K562 (cell line): ENCODE measurements at regions not wholly inside any gene's neighbourhood (a gene's known extent, or its start where the extent isn't known, plus 50 kb on each side); places are given as distances from the start of the nearest gene placed in this dataset.

ENCODE experiments used
- ATF1 ChIP-seq, 2 experiments: fragments of 450-650 bp in 1 of 2; IDR thresholded peaks; 2 replicates each; pipeline ENCODE4 v1.6.1; 2016; ENCODE audit warnings: missing compliant biosample characterization in 1 of 2, missing genetic modification characterization in 1 of 2
- BMI1 ChIP-seq: fragments of 150-350 bp; IDR thresholded peaks from 2 replicates; pipeline ENCODE4 v1.6.1; 2014; ENCODE audit warnings: low read length
- CC2D1A ChIP-seq: fragments of 450-650 bp; IDR thresholded peaks from 2 replicates; pipeline ENCODE4 v1.6.1; 2017; ENCODE audit warnings: mild to moderate bottlenecking
- FOSL1 ChIP-seq: fragments of 200-800 bp; sonication (Bioruptor generic); conservative IDR thresholded peaks from 2 replicates; pipeline ENCODE4 v1.6.1; 2016; ENCODE audit warnings: missing genetic modification characterization, missing compliant biosample characterization
- GABPB2 ChIP-seq: fragments of 250-450 bp; sonication (Bioruptor Pico); conservative IDR thresholded peaks from 2 replicates; pipeline ENCODE4 v1.5.1; 2021; ENCODE audit warnings: mild to moderate bottlenecking
- MYBL2 ChIP-seq, 2 experiments: fragments of 450-650 bp in 1 of 2; sonication (generic) in 1 of 2; formaldehyde crosslinking in 1 of 2; IDR thresholded peaks; 2 replicates each; pipeline versions ENCODE4 v1.6.1 to v1.8.1; 2017 to 2022; ENCODE audit warnings: borderline replicate concordance in 1 of 2, inconsistent platforms in 1 of 2, low read depth in 1 of 2, mild to moderate bottlenecking in 1 of 2, missing genetic modification reagents in 1 of 2, moderate library complexity in 1 of 2
- POLR3A ChIP-seq: IDR thresholded peaks from 2 replicates; pipeline ENCODE4 v1.6.1; 2011; ENCODE audit warnings: borderline replicate concordance, mild to moderate bottlenecking, moderate library complexity; ENCODE audit not compliant: insufficient read length, insufficient read depth; ENCODE audit errors: extremely low read depth
- RAD21 ChIP-seq, 2 experiments: fragments of 250-450 bp in 1 of 2; fragments of 450-650 bp in 1 of 2; sonication (Bioruptor Pico) in 1 of 2; formaldehyde crosslinking in 1 of 2; IDR thresholded peaks in 1 of 2; conservative IDR thresholded peaks in 1 of 2; 2 replicates each; pipeline versions ENCODE4 v1.4.0 to v1.8.0; 2020 to 2022; ENCODE audit warnings: mild to moderate bottlenecking in 2 of 2, moderate library complexity in 1 of 2
- RNF2 ChIP-seq: sonication (generic); IDR thresholded peaks from 2 replicates; pipeline ENCODE4 v1.6.1; 2016
- SIN3A ChIP-seq, 2 experiments: fragments of 150-350 bp in 1 of 2; IDR thresholded peaks; 2 replicates each; pipeline ENCODE4 v1.6.1; 2011 to 2016; ENCODE audit warnings: borderline replicate concordance in 2 of 2, low read depth in 2 of 2, low read length in 2 of 2, mild to moderate bottlenecking in 2 of 2, moderate library complexity in 2 of 2; ENCODE audit not compliant: control insufficient read depth in 1 of 2
- SREBF2 ChIP-seq: sonication (generic); formaldehyde crosslinking; IDR thresholded peaks from 2 replicates; pipeline ENCODE4 v1.4.0; 2020; ENCODE audit warnings: mild to moderate bottlenecking, missing genetic modification reagents
- TF ChIP-seq, protein P1 (sequence below), 3 experiments: IDR thresholded peaks in 2 of 3; conservative IDR thresholded peaks in 1 of 3; 2 replicates each; pipeline ENCODE4 v1.5.1; 2011 to 2012; ENCODE audit warnings: low read length in 3 of 3, mild to moderate bottlenecking in 3 of 3, control low read depth in 2 of 3, improper control_type of control experiment in 1 of 3, inconsistent platforms in 1 of 3, low read depth in 1 of 3, mixed read lengths in 1 of 3, moderate library complexity in 1 of 3; ENCODE audit not compliant: insufficient read depth in 2 of 3

DNA sequence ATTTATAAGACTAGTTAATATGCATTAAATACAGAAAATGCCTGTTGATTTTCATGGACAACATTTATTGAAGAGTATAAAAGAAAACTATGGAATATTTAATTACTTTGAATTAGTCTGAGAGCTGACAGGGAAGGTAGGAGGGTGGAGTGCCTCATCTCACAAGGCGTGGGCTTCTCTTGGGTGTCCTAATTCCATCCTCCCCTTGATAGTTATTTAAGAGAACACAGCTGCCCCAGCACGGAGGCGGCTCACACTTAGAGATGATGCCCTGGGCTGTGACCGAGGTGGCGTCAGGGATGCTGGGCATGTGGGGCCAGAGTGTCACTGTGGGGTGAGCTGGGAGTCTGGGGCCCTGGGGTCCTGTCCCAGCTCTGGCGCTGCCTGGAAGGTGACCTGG lies 493.0 kb downstream of the PTPRU start:
- TF ChIP-seq, protein P1, sequence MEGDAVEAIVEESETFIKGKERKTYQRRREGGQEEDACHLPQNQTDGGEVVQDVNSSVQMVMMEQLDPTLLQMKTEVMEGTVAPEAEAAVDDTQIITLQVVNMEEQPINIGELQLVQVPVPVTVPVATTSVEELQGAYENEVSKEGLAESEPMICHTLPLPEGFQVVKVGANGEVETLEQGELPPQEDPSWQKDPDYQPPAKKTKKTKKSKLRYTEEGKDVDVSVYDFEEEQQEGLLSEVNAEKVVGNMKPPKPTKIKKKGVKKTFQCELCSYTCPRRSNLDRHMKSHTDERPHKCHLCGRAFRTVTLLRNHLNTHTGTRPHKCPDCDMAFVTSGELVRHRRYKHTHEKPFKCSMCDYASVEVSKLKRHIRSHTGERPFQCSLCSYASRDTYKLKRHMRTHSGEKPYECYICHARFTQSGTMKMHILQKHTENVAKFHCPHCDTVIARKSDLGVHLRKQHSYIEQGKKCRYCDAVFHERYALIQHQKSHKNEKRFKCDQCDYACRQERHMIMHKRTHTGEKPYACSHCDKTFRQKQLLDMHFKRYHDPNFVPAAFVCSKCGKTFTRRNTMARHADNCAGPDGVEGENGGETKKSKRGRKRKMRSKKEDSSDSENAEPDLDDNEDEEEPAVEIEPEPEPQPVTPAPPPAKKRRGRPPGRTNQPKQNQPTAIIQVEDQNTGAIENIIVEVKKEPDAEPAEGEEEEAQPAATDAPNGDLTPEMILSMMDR (IDR thresholded peaks at IDR 0.05 in 2 of 3, conservative IDR thresholded peaks at IDR 0.05 in 1 of 3; ENCODE audit: insufficient read depth in 2 of 3, low read depth in 1 of 3, low read length in 3 of 3): no peak
- TF ChIP-seq SIN3A (IDR thresholded peaks at IDR 0.05; ENCODE audit: borderline replicate concordance in 2 of 2, control insufficient read depth in 1 of 2, low read depth in 2 of 2, low read length in 2 of 2) (no peak), RAD21 (CRISPR knock-in tag; conservative IDR thresholded peaks at IDR 0.05 in 1 of 2, IDR thresholded peaks at IDR 0.05 in 1 of 2) (no peak), ATF1 (CRISPR knock-in tag; IDR thresholded peaks at IDR 0.05) (no peak), ATF1 (tag; IDR thresholded peaks at IDR 0.05) (no peak), POLR3A (no peak), GABPB2 (CRISPR knock-in tag) (no peak), SREBF2 (CRISPR knock-in tag) (no peak), BMI1 (no peak), MYBL2 (IDR thresholded peaks at IDR 0.05; ENCODE audit: low read depth) (no peak), MYBL2 (CRISPR knock-in tag; IDR thresholded peaks at IDR 0.05; ENCODE audit: borderline replicate concordance) (no peak), CC2D1A (no peak), RNF2 (no peak), FOSL1 (tag) (no peak)
